ENCODE measurements at regions not wholly inside any gene's neighbourhood (a gene's known extent, or its start where the extent isn't known, plus 50 kb on each side); places are given as distances from the start of the nearest gene placed in this dataset.

GRCh38 chr7:22008683-22009082 is 63.0 kb upstream of the CDCA7L start:
- H3K27ac ChIP-seq (ENCODE audit: low read depth, low read length): no peak overlapping the region
- H3K9ac ChIP-seq (ENCODE audit: low read length): no peak overlapping the region
- H4K20me1 ChIP-seq (ENCODE audit: low read depth, low read length): no peaks in the 10 kb centered on the region
- H2AFZ ChIP-seq (ENCODE audit: low read depth, low read length, severe bottlenecking): no peak overlapping the region
- no peak overlapping the region for H3K4me2 ChIP-seq (ENCODE audit: low read depth, low read length, poor library complexity, severe bottlenecking)
- no peak overlapping the region for H3K4me3 ChIP-seq (ENCODE audit: insufficient read depth, low read length, poor library complexity, severe bottlenecking)
- H3K36me3 ChIP-seq (ENCODE audit: low read length): no peaks in the 10 kb centered on the region
- H3F3A ChIP-seq (ENCODE audit: insufficient read depth): no peaks in the 10 kb centered on the region
- H3K9me2 ChIP-seq (replicated peaks; ENCODE audit: insufficient read depth, low read length): no peaks in the 10 kb centered on the region
- no peaks in the 10 kb centered on the region for H3K9me3 ChIP-seq (ENCODE audit: insufficient read depth, low read length)
- H3K27me3 ChIP-seq (ENCODE audit: low read length): no peaks in the 10 kb centered on the region
- no peaks in the 10 kb centered on the region for H3K79me2 ChIP-seq (ENCODE audit: insufficient read depth, low read length)
- TF ChIP-seq EZH2phosphoT487 (conservative IDR thresholded peaks at IDR 0.05; ENCODE audit: low read length): no peak
- TF ChIP-seq, protein P1, sequence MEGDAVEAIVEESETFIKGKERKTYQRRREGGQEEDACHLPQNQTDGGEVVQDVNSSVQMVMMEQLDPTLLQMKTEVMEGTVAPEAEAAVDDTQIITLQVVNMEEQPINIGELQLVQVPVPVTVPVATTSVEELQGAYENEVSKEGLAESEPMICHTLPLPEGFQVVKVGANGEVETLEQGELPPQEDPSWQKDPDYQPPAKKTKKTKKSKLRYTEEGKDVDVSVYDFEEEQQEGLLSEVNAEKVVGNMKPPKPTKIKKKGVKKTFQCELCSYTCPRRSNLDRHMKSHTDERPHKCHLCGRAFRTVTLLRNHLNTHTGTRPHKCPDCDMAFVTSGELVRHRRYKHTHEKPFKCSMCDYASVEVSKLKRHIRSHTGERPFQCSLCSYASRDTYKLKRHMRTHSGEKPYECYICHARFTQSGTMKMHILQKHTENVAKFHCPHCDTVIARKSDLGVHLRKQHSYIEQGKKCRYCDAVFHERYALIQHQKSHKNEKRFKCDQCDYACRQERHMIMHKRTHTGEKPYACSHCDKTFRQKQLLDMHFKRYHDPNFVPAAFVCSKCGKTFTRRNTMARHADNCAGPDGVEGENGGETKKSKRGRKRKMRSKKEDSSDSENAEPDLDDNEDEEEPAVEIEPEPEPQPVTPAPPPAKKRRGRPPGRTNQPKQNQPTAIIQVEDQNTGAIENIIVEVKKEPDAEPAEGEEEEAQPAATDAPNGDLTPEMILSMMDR (IDR thresholded peaks at IDR 0.05; ENCODE audit: insufficient read depth, low read length, poor library complexity, severe bottlenecking): no peak

- Histone ChIP-seq H3K9ac (ENCODE audit: low read length) (no peak overlapping the region), H3K79me2 (ENCODE audit: insufficient read depth, low read length) (no peaks in the 10 kb centered on the region), H2AFZ (ENCODE audit: low read depth, low read length, severe bottlenecking) (no peak overlapping the region), H3K4me3 (ENCODE audit: insufficient read depth, low read length, poor library complexity, severe bottlenecking) (no peak overlapping the region), H3K27ac (ENCODE audit: low read depth, low read length) (no peak overlapping the region), H3K4me2 (ENCODE audit: low read depth, low read length, poor library complexity, severe bottlenecking) (no peak overlapping the region), H3K9me3 (ENCODE audit: insufficient read depth, low read length) (no peaks in the 10 kb centered on the region), H3K27me3 (ENCODE audit: low read length) (no peaks in the 10 kb centered on the region), H4K20me1 (ENCODE audit: low read depth, low read length) (no peaks in the 10 kb centered on the region), H3K36me3 (ENCODE audit: low read length) (no peaks in the 10 kb centered on the region), H3K9me2 (replicated peaks; ENCODE audit: insufficient read depth, low read length) (no peaks in the 10 kb centered on the region), H3F3A (ENCODE audit: insufficient read depth) (no peaks in the 10 kb centered on the region)
- TF ChIP-seq, protein P1 (IDR thresholded peaks at IDR 0.05; ENCODE audit: insufficient read depth, low read length, poor library complexity, severe bottlenecking): no peak
Measured at GRCh38 chr7:22008087-22008486, 62.4 kb upstream of the CDCA7L start.

GRCh38 chr7:22005151-22005550 is 59.5 kb upstream of the CDCA7L start:
- H3K27ac ChIP-seq (ENCODE audit: low read depth, low read length): no peak overlapping the region
- no peaks in the 10 kb centered on the region for H3F3A ChIP-seq (ENCODE audit: insufficient read depth)
- H2AFZ ChIP-seq (ENCODE audit: low read depth, low read length, severe bottlenecking): no peak overlapping the region
- H3K9ac ChIP-seq (ENCODE audit: low read length): no peak overlapping the region
- no peak for TF ChIP-seq EZH2phosphoT487 (conservative IDR thresholded peaks at IDR 0.05; ENCODE audit: low read length)
- TF ChIP-seq, protein P1 (IDR thresholded peaks at IDR 0.05; ENCODE audit: insufficient read depth, low read length, poor library complexity, severe bottlenecking): no peak
- no peaks in the 10 kb centered on the region for H3K36me3 ChIP-seq (ENCODE audit: low read length)
- no peaks in the 10 kb centered on the region for H3K9me2 ChIP-seq (replicated peaks; ENCODE audit: insufficient read depth, low read length)
- H3K4me3 ChIP-seq (ENCODE audit: insufficient read depth, low read length, poor library complexity, severe bottlenecking): no peak overlapping the region
- no peaks in the 10 kb centered on the region for H3K79me2 ChIP-seq (ENCODE audit: insufficient read depth, low read length)
- H3K4me2 ChIP-seq (ENCODE audit: low read depth, low read length, poor library complexity, severe bottlenecking): no peak overlapping the region
- H4K20me1 ChIP-seq (ENCODE audit: low read depth, low read length): no peaks in the 10 kb centered on the region
- H3K27me3 ChIP-seq (ENCODE audit: low read length): no peaks in the 10 kb centered on the region
- no peaks in the 10 kb centered on the region for H3K9me3 ChIP-seq (ENCODE audit: insufficient read depth, low read length)

DNA sequence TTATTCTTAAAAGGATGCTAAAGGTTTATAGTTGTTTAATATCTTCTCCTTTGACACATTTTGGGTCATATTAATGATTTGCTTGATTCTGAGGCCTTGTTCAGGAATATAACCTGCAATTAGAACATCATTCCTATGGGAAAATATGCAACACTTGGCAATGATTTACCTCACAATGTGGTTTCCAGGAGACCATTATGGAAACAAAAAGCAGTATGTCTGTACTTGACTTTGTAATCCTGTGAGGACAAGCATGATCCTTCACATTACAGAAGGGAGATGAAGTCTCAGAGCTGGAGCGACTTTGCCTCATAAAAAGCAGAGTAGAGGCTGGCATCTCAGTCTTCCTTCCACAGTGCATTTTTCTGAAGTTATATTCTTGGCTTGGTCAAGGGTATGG is 57.0 kb upstream of the CDCA7L start:
- Histone ChIP-seq H3F3A (ENCODE audit: insufficient read depth) (no peaks in the 10 kb centered on the region), H3K36me3 (ENCODE audit: low read length) (no peaks in the 10 kb centered on the region), H3K27ac (ENCODE audit: low read depth, low read length) (no peak overlapping the region), H3K9me3 (ENCODE audit: insufficient read depth, low read length) (no peaks in the 10 kb centered on the region), H2AFZ (ENCODE audit: low read depth, low read length, severe bottlenecking) (no peak overlapping the region), H3K27me3 (ENCODE audit: low read length) (no peaks in the 10 kb centered on the region), H4K20me1 (ENCODE audit: low read depth, low read length) (no peaks in the 10 kb centered on the region), H3K79me2 (ENCODE audit: insufficient read depth, low read length) (no peaks in the 10 kb centered on the region), H3K9me2 (replicated peaks; ENCODE audit: insufficient read depth, low read length) (no peaks in the 10 kb centered on the region), H3K4me3 (ENCODE audit: insufficient read depth, low read length, poor library complexity, severe bottlenecking) (no peak overlapping the region), H3K9ac (ENCODE audit: low read length) (no peak overlapping the region), H3K4me2 (ENCODE audit: low read depth, low read length, poor library complexity, severe bottlenecking) (no peak overlapping the region)
- no peak for TF ChIP-seq EZH2phosphoT487 (conservative IDR thresholded peaks at IDR 0.05; ENCODE audit: low read length)
